ENCODE measurements at regions not wholly inside any gene's neighbourhood (a gene's known extent, or its start where the extent isn't known, plus 50 kb on each side); places are given as distances from the start of the nearest gene placed in this dataset.

- Histone ChIP-seq H3K4me1 (ENCODE audit: control insufficient read depth, insufficient read depth, low read length, poor library complexity, severe bottlenecking) (no peaks in the 10 kb centered on the region), H3K4me3 (ENCODE audit: low read depth, low read length) (no peak overlapping the region), H3K27ac (ENCODE audit: insufficient read depth, low read length, poor library complexity, severe bottlenecking) (no peak overlapping the region), H3K9me3 (ENCODE audit: control insufficient read depth in 2 of 2, low read length in 2 of 2) (no peaks in the 10 kb centered on the region), H3K27me3 (ENCODE audit: control insufficient read depth, insufficient read depth, low read length) (no peaks in the 10 kb centered on the region), H3K36me3 (ENCODE audit: control insufficient read depth, insufficient read depth, low read length) (no peaks in the 10 kb centered on the region)
- DNase-seq (no peak), ATAC-seq (ENCODE audit: low read depth in 2 of 2) (no peak)
- Mint-ChIP-seq H3K27ac (no peak overlapping the region), H3K27me3 (no peaks in the 10 kb centered on the region), H3K4me3 (no peak overlapping the region), H3K36me3 (no peaks in the 10 kb centered on the region), H3K9me3 (peaks cover 0 to 10% (median 2%) of the 10 kb centered on the region in 7 donors), H3K4me1 (no peaks in the 10 kb centered on the region)
Measured at GRCh38 chr2:117500721-117501120, 313.8 kb upstream of the DDX18 start.

GRCh38 chr2:117502121-117502520 lies 312.4 kb upstream of the DDX18 start:
- Histone ChIP-seq H3K4me3 (ENCODE audit: low read depth, low read length) (no peak overlapping the region), H3K27me3 (ENCODE audit: control insufficient read depth, insufficient read depth, low read length) (no peaks in the 10 kb centered on the region), H3K27ac (ENCODE audit: insufficient read depth, low read length, poor library complexity, severe bottlenecking) (no peak overlapping the region), H3K9me3 (ENCODE audit: control insufficient read depth in 2 of 2, low read length in 2 of 2) (no peaks in the 10 kb centered on the region), H3K4me1 (ENCODE audit: control insufficient read depth, insufficient read depth, low read length, poor library complexity, severe bottlenecking) (no peaks in the 10 kb centered on the region), H3K36me3 (ENCODE audit: control insufficient read depth, insufficient read depth, low read length) (no peaks in the 10 kb centered on the region)
- no peaks in the 10 kb centered on the region for H3K36me3 Mint-ChIP-seq
- H3K27me3 Mint-ChIP-seq = no peaks in the 10 kb centered on the region
- no peak overlapping the region for H3K27ac Mint-ChIP-seq
- peaks cover 0 to 9% (median 0%) of the 10 kb centered on the region in 7 donors for H3K9me3 Mint-ChIP-seq
- no peak overlapping the region for H3K4me3 Mint-ChIP-seq
- ATAC-seq (ENCODE audit: low read depth in 2 of 2) (no peak), DNase-seq (no peak)
- H3K4me1 Mint-ChIP-seq = no peaks in the 10 kb centered on the region

GRCh38 chr2:117512307-117512706 lies 302.2 kb upstream of the DDX18 start:
- Histone ChIP-seq H3K36me3 (ENCODE audit: control insufficient read depth, insufficient read depth, low read length) (no peaks in the 10 kb centered on the region), H3K9me3 (ENCODE audit: control insufficient read depth in 2 of 2, low read length in 2 of 2) (no peaks in the 10 kb centered on the region), H3K4me3 (ENCODE audit: low read depth, low read length) (no peak overlapping the region), H3K4me1 (ENCODE audit: control insufficient read depth, insufficient read depth, low read length, poor library complexity, severe bottlenecking) (no peaks in the 10 kb centered on the region), H3K27ac (ENCODE audit: insufficient read depth, low read length, poor library complexity, severe bottlenecking) (no peak overlapping the region), H3K27me3 (ENCODE audit: control insufficient read depth, insufficient read depth, low read length) (no peaks in the 10 kb centered on the region)
- Mint-ChIP-seq H3K27ac (no peak overlapping the region), H3K4me3 (no peak overlapping the region), H3K4me1 (no peaks in the 10 kb centered on the region), H3K9me3 (peaks cover 2 to 10% (median 4%) of the 10 kb centered on the region in 7 donors), H3K27me3 (no peaks in the 10 kb centered on the region), H3K36me3 (no peaks in the 10 kb centered on the region)
- DNase-seq = no peak
- ATAC-seq (ENCODE audit: low read depth in 2 of 2) = no peak

- no peak for ATAC-seq (ENCODE audit: low read depth in 2 of 2)
- no peak overlapping the region for H3K27ac Mint-ChIP-seq
- H3K4me1 Mint-ChIP-seq = no peaks in the 10 kb centered on the region
- H3K4me1 ChIP-seq (ENCODE audit: control insufficient read depth, insufficient read depth, low read length, poor library complexity, severe bottlenecking) = no peaks in the 10 kb centered on the region
- H3K36me3 ChIP-seq (ENCODE audit: control insufficient read depth, insufficient read depth, low read length) = no peaks in the 10 kb centered on the region
- no peak overlapping the region for H3K4me3 Mint-ChIP-seq
- H3K36me3 Mint-ChIP-seq = no peaks in the 10 kb centered on the region
- H3K27ac ChIP-seq (ENCODE audit: insufficient read depth, low read length, poor library complexity, severe bottlenecking) = no peak overlapping the region
- no peak overlapping the region for H3K4me3 ChIP-seq (ENCODE audit: low read depth, low read length)
- no peaks in the 10 kb centered on the region for H3K9me3 ChIP-seq (ENCODE audit: control insufficient read depth in 2 of 2, low read length in 2 of 2)
- peaks cover 0 to 6% (median 2%) of the 10 kb centered on the region in 7 donors for H3K9me3 Mint-ChIP-seq
- no peaks in the 10 kb centered on the region for H3K27me3 Mint-ChIP-seq
- H3K27me3 ChIP-seq (ENCODE audit: control insufficient read depth, insufficient read depth, low read length) = no peaks in the 10 kb centered on the region
- no peak for DNase-seq
Measured at GRCh38 chr2:117514371-117514770, 300.1 kb upstream of the DDX18 start.

- H3K9me3 Mint-ChIP-seq = peaks cover 0 to 3% (median 0%) of the 10 kb centered on the region in 7 donors
- H3K27ac ChIP-seq (ENCODE audit: insufficient read depth, low read length, poor library complexity, severe bottlenecking) = no peak overlapping the region
- H3K4me3 ChIP-seq (ENCODE audit: low read depth, low read length) = no peak overlapping the region
- DNase-seq (no peak), ATAC-seq (ENCODE audit: low read depth in 2 of 2) (no peak)
- no peaks in the 10 kb centered on the region for H3K36me3 Mint-ChIP-seq
- H3K9me3 ChIP-seq (ENCODE audit: control insufficient read depth in 2 of 2, low read length in 2 of 2) = no peaks in the 10 kb centered on the region
- H3K36me3 ChIP-seq (ENCODE audit: control insufficient read depth, insufficient read depth, low read length) = no peaks in the 10 kb centered on the region
- no peaks in the 10 kb centered on the region for H3K4me1 Mint-ChIP-seq
- no peaks in the 10 kb centered on the region for H3K27me3 ChIP-seq (ENCODE audit: control insufficient read depth, insufficient read depth, low read length)
- H3K4me1 ChIP-seq (ENCODE audit: control insufficient read depth, insufficient read depth, low read length, poor library complexity, severe bottlenecking) = no peaks in the 10 kb centered on the region
- no peaks in the 10 kb centered on the region for H3K27me3 Mint-ChIP-seq
- H3K27ac Mint-ChIP-seq = no peak overlapping the region
- no peak overlapping the region for H3K4me3 Mint-ChIP-seq
Measured at GRCh38 chr2:117519238-117519637, 295.3 kb upstream of the DDX18 start.

GRCh38 chr2:117519721-117520120 lies 294.8 kb upstream of the DDX18 start:
- Mint-ChIP-seq H3K4me1 (no peaks in the 10 kb centered on the region), H3K9me3 (peaks cover 0 to 3% (median 0%) of the 10 kb centered on the region in 7 donors), H3K27ac (no peak overlapping the region), H3K4me3 (no peak overlapping the region), H3K36me3 (no peaks in the 10 kb centered on the region), H3K27me3 (no peaks in the 10 kb centered on the region)
- Histone ChIP-seq H3K9me3 (ENCODE audit: control insufficient read depth in 2 of 2, low read length in 2 of 2) (no peaks in the 10 kb centered on the region), H3K4me1 (ENCODE audit: control insufficient read depth, insufficient read depth, low read length, poor library complexity, severe bottlenecking) (no peaks in the 10 kb centered on the region), H3K4me3 (ENCODE audit: low read depth, low read length) (no peak overlapping the region), H3K27me3 (ENCODE audit: control insufficient read depth, insufficient read depth, low read length) (no peaks in the 10 kb centered on the region), H3K36me3 (ENCODE audit: control insufficient read depth, insufficient read depth, low read length) (no peaks in the 10 kb centered on the region), H3K27ac (ENCODE audit: insufficient read depth, low read length, poor library complexity, severe bottlenecking) (no peak overlapping the region)
- no peak for DNase-seq
- no peak for ATAC-seq (ENCODE audit: low read depth in 2 of 2)

- ATAC-seq (ENCODE audit: low read depth in 2 of 2) (no peak), DNase-seq (no peak)
- no peak overlapping the region for H3K4me3 ChIP-seq (ENCODE audit: low read depth, low read length)
- no peaks in the 10 kb centered on the region for H3K36me3 ChIP-seq (ENCODE audit: control insufficient read depth, insufficient read depth, low read length)
- H3K4me1 Mint-ChIP-seq = no peaks in the 10 kb centered on the region
- no peaks in the 10 kb centered on the region for H3K27me3 Mint-ChIP-seq
- H3K36me3 Mint-ChIP-seq = no peaks in the 10 kb centered on the region
- H3K4me3 Mint-ChIP-seq = no peak overlapping the region
- no peaks in the 10 kb centered on the region for H3K4me1 ChIP-seq (ENCODE audit: control insufficient read depth, insufficient read depth, low read length, poor library complexity, severe bottlenecking)
- no peak overlapping the region for H3K27ac ChIP-seq (ENCODE audit: insufficient read depth, low read length, poor library complexity, severe bottlenecking)
- no peaks in the 10 kb centered on the region for H3K27me3 ChIP-seq (ENCODE audit: control insufficient read depth, insufficient read depth, low read length)
- no peaks in the 10 kb centered on the region for H3K9me3 ChIP-seq (ENCODE audit: control insufficient read depth in 2 of 2, low read length in 2 of 2)
- H3K27ac Mint-ChIP-seq = no peak overlapping the region
- peaks cover 0 to 5% (median 3%) of the 10 kb centered on the region in 7 donors for H3K9me3 Mint-ChIP-seq
Measured at GRCh38 chr2:117523267-117523666, 291.2 kb upstream of the DDX18 start.

GRCh38 chr2:117523711-117524238 lies 290.7 kb upstream of the DDX18 start:
- H3K4me1 ChIP-seq (ENCODE audit: control insufficient read depth, insufficient read depth, low read length, poor library complexity, severe bottlenecking) = no peaks in the 10 kb centered on the region
- Mint-ChIP-seq H3K36me3 (no peaks in the 10 kb centered on the region), H3K4me3 (no peak overlapping the region), H3K9me3 (peaks cover 0 to 5% (median 3%) of the 10 kb centered on the region in 7 donors), H3K27me3 (no peaks in the 10 kb centered on the region), H3K4me1 (no peaks in the 10 kb centered on the region), H3K27ac (no peak overlapping the region)
- no peak for DNase-seq
- H3K36me3 ChIP-seq (ENCODE audit: control insufficient read depth, insufficient read depth, low read length) = no peaks in the 10 kb centered on the region
- no peaks in the 10 kb centered on the region for H3K27me3 ChIP-seq (ENCODE audit: control insufficient read depth, insufficient read depth, low read length)
- no peak for ATAC-seq (ENCODE audit: low read depth in 2 of 2)
- no peaks in the 10 kb centered on the region for H3K9me3 ChIP-seq (ENCODE audit: control insufficient read depth in 2 of 2, low read length in 2 of 2)
- H3K4me3 ChIP-seq (ENCODE audit: low read depth, low read length) = no peak overlapping the region
- H3K27ac ChIP-seq (ENCODE audit: insufficient read depth, low read length, poor library complexity, severe bottlenecking) = no peak overlapping the region
